PFSK-1 (cell line): ENCODE measurements at regions not wholly inside any gene's neighbourhood (a gene's known extent, or its start where the extent isn't known, plus 50 kb on each side); places are given as distances from the start of the nearest gene placed in this dataset.

Experiments used
- FOXP2 ChIP-seq: optimal IDR thresholded peaks from 2 replicates; pipeline ENCODE3; 2011; ENCODE audit warnings: borderline replicate concordance, control low read depth, inconsistent platforms; ENCODE audit not compliant: insufficient read depth; ENCODE audit errors: extremely low read length, extremely low read depth
- POLR2AphosphoS5 ChIP-seq: IDR thresholded peaks from 2 replicates; pipeline ENCODE4 v1.6.1; 2012; ENCODE audit warnings: low read depth, mild to moderate bottlenecking, control low read depth, low read length, moderate library complexity
- SIN3A ChIP-seq: IDR thresholded peaks from 2 replicates; pipeline ENCODE4 v1.6.1; 2012; ENCODE audit warnings: mild to moderate bottlenecking, low read length, moderate library complexity, borderline replicate concordance; ENCODE audit not compliant: insufficient read depth
- TAF1 ChIP-seq: IDR thresholded peaks from 2 replicates; pipeline ENCODE4 v1.6.1; 2012; ENCODE audit warnings: low read length, control low read depth, borderline replicate concordance; ENCODE audit not compliant: insufficient read depth
- TF ChIP-seq, protein P1 (sequence below), 2 experiments: IDR thresholded peaks; 2 replicates each; pipeline versions ENCODE4 v1.6.1 to v1.8.0; 2011 to 2012; ENCODE audit warnings: low read depth in 2 of 2, low read length in 2 of 2, control low read depth in 1 of 2, inconsistent platforms in 1 of 2, mild to moderate bottlenecking in 1 of 2, moderate library complexity in 1 of 2; ENCODE audit not compliant: insufficient read depth in 1 of 2

DNA sequence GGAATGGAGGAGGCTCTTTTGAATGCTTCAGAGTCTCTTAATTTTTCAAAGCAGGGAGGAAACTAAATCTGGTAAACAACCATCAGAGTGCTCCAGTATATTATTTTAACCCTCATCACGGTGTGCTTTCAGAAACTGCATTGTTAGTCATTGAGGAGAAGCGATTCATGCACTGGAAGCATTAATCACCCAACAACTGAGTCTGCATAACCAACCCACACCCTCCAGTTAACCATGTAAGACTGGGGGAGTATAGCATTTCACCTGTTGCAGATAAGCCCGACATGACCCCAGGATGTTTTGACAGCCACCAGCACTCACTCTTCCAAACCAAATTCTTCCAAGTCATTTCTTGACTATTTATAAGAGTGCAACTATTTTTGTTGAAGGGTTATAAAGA lies 257.6 kb downstream of the GATA3 start:
- TF ChIP-seq TAF1: no peak
- TF ChIP-seq, protein P1, sequence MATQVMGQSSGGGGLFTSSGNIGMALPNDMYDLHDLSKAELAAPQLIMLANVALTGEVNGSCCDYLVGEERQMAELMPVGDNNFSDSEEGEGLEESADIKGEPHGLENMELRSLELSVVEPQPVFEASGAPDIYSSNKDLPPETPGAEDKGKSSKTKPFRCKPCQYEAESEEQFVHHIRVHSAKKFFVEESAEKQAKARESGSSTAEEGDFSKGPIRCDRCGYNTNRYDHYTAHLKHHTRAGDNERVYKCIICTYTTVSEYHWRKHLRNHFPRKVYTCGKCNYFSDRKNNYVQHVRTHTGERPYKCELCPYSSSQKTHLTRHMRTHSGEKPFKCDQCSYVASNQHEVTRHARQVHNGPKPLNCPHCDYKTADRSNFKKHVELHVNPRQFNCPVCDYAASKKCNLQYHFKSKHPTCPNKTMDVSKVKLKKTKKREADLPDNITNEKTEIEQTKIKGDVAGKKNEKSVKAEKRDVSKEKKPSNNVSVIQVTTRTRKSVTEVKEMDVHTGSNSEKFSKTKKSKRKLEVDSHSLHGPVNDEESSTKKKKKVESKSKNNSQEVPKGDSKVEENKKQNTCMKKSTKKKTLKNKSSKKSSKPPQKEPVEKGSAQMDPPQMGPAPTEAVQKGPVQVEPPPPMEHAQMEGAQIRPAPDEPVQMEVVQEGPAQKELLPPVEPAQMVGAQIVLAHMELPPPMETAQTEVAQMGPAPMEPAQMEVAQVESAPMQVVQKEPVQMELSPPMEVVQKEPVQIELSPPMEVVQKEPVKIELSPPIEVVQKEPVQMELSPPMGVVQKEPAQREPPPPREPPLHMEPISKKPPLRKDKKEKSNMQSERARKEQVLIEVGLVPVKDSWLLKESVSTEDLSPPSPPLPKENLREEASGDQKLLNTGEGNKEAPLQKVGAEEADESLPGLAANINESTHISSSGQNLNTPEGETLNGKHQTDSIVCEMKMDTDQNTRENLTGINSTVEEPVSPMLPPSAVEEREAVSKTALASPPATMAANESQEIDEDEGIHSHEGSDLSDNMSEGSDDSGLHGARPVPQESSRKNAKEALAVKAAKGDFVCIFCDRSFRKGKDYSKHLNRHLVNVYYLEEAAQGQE (IDR thresholded peaks at IDR 0.05; ENCODE audit: insufficient read depth in 1 of 2, low read depth in 2 of 2, low read length in 2 of 2): no peak
- no peak for TF ChIP-seq SIN3A
- TF ChIP-seq POLR2AphosphoS5: no peak
- no peak for TF ChIP-seq FOXP2

DNA sequence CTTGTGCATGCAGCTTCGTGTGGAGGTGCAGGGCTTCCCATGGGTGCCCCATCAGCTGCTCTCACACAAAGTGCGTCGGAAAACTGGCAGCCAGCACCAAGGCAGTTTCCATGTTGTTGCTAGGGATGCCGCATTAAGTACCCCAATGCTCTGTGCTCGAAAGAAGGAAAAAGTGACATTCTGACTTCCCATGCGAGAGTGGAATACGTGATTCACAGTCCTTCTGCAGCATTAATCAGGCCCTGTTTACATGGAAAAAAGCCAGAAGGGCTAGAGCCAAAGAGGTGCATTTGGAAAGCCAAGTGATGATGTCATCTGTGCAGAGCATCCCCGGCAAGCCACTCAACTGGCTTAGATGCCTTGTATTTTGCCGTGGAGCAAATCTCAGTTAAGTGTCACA lies 258.3 kb downstream of the GATA3 start:
- TF ChIP-seq, protein P1 (IDR thresholded peaks at IDR 0.05; ENCODE audit: insufficient read depth in 1 of 2, low read depth in 2 of 2, low read length in 2 of 2): no peak
- TF ChIP-seq SIN3A (no peak), FOXP2 (peak; percentile 48), TAF1 (no peak)

DNA sequence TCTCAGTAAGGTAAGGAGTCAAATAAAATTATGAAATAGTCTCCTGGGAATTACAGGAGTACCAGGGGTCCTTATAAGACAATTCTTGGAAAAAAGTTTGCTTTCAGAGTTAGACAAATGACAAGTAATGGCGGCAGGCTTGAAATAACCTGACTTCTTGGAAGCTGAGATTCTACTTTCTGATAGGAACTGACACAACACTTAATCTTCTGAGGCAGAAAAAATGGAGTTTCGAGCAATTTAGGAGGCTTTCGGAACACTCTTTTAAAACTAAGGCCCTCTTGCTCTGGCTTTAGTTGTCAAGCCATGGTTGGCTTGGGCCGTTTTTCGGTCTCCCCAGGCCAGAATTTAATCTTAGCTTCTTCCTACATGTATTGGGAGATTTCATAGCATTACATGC lies 260.0 kb downstream of the GATA3 start:
- TF ChIP-seq, protein P1 (IDR thresholded peaks at IDR 0.05; ENCODE audit: insufficient read depth in 1 of 2, low read depth in 2 of 2, low read length in 2 of 2): no peak
- TF ChIP-seq SIN3A: no peak
- no peak for TF ChIP-seq POLR2AphosphoS5
- TF ChIP-seq TAF1: no peak
- TF ChIP-seq FOXP2: no peak

DNA sequence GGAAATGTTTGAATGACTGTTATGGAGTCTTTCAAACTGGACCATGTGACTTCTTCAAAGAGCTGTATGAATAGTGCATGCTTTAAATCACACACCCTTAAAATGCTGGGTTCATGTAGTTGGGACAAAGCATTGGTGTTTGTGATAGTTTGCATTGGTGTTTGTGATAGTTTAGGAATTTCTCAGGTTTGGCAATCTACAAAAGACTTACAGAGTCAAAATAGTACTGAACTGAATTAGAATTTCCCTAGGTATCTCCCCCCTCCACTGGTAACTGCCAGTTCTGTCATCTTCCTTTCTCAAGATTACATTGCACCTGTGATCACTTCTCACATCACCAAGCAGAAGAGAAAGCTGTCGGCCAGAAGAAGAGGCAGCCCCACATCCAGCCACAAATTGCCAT lies 261.1 kb downstream of the GATA3 start:
- TF ChIP-seq, protein P1 (IDR thresholded peaks at IDR 0.05; ENCODE audit: insufficient read depth in 1 of 2, low read depth in 2 of 2, low read length in 2 of 2): no peak
- TF ChIP-seq TAF1 (no peak), SIN3A (no peak), FOXP2 (no peak), POLR2AphosphoS5 (no peak)

DNA sequence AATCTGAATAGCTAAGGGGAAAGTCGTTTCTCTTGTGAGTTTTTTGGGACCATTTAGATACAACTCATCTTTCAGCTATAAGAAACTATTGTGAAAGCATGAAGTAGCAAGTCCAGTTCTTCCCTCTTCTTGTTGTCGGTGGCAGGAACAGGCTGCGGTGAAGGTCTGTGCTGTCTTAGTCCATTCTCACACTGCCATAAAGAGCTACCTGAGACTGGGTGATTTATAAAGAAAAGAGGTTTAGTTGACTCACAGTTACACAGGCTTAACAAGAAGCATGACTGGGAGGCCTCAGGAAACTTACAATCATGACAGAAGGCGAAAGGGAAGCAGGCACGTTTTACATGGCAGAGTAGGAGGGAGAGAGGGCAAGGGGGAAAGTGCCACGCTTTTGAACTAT lies 261.8 kb downstream of the GATA3 start:
- TF ChIP-seq POLR2AphosphoS5 (no peak), TAF1 (no peak), FOXP2 (no peak), SIN3A (no peak)
- TF ChIP-seq, protein P1 (IDR thresholded peaks at IDR 0.05; ENCODE audit: insufficient read depth in 1 of 2, low read depth in 2 of 2, low read length in 2 of 2): no peak
